H9 (cell line): ENCODE measurements at regions not wholly inside any gene's neighbourhood (a gene's known extent, or its start where the extent isn't known, plus 50 kb on each side); places are given as distances from the start of the nearest gene placed in this dataset.
A peak's percentile ranks its signal among the peaks of the same experiment; 100 is the strongest.

Experiments
- DNase-seq: peaks from one replicate; pipeline ENCODE4 v3.0.0-alpha.2; 2017
- H2AFZ ChIP-seq: one replicate; pipeline ENCODE4 v1.6.1; 2013; ENCODE audit warnings: mild to moderate bottlenecking, low read length, control low read depth, moderate library complexity
- H2AK5ac ChIP-seq: 2 replicates; pipeline ENCODE4 v1.6.1; 2013; ENCODE audit warnings: low read length, control low read depth, mixed read lengths; ENCODE audit not compliant: insufficient read length
- H2BK120ac ChIP-seq: one replicate; pipeline ENCODE4 v1.6.1; 2013; ENCODE audit warnings: low read depth, mild to moderate bottlenecking, low read length, control low read depth, inconsistent platforms; ENCODE audit not compliant: poor library complexity, severe bottlenecking
- H2BK12ac ChIP-seq: 2 replicates; pipeline ENCODE4 v1.6.1; 2013; ENCODE audit warnings: low read length, control low read depth, mixed read lengths, low read depth; ENCODE audit not compliant: insufficient read length
- H2BK15ac ChIP-seq: 2 replicates; pipeline ENCODE4 v1.6.1; 2013; ENCODE audit warnings: low read depth, low read length, control low read depth
- H2BK20ac ChIP-seq: one replicate; pipeline ENCODE4 v1.6.1; 2013; ENCODE audit warnings: low read depth, mild to moderate bottlenecking, low read length, control low read depth, inconsistent platforms; ENCODE audit not compliant: poor library complexity, severe bottlenecking
- H2BK5ac ChIP-seq: 2 replicates; pipeline ENCODE4 v1.6.1; 2013; ENCODE audit warnings: low read length, control low read depth, mixed read lengths; ENCODE audit not compliant: insufficient read length
- H3K14ac ChIP-seq: 2 replicates; pipeline ENCODE4 v1.6.1; 2013; ENCODE audit warnings: low read length, control low read depth; ENCODE audit not compliant: insufficient read depth
- H3K18ac ChIP-seq: 2 replicates; pipeline ENCODE4 v1.6.1; 2013; ENCODE audit warnings: low read depth, mild to moderate bottlenecking, mixed read lengths, low read length, control low read depth; ENCODE audit not compliant: insufficient read length
- H3K23ac ChIP-seq: 2 replicates; pipeline ENCODE4 v1.6.1; 2013; ENCODE audit warnings: low read length, control low read depth, mixed read lengths, low read depth; ENCODE audit not compliant: insufficient read length
- H3K23me2 ChIP-seq: 2 replicates; pipeline ENCODE4 v1.6.1; 2013; ENCODE audit warnings: low read depth, mild to moderate bottlenecking, mixed read lengths, low read length, control low read depth; ENCODE audit not compliant: insufficient read length, poor library complexity, severe bottlenecking
- H3K27ac ChIP-seq: 2 replicates; pipeline ENCODE4 v1.5.1; 2013; ENCODE audit warnings: low read length, control low read depth, mixed read lengths, low read depth; ENCODE audit not compliant: insufficient read length
- H3K27me3 ChIP-seq: 2 replicates; pipeline ENCODE4 v1.6.1; 2013; ENCODE audit warnings: low read length, control low read depth, inconsistent platforms; ENCODE audit not compliant: insufficient read depth
- H3K4ac ChIP-seq: 2 replicates; pipeline ENCODE4 v1.6.1; 2013; ENCODE audit warnings: low read depth, mild to moderate bottlenecking, control low read depth, inconsistent platforms, low read length, moderate library complexity
- H3K4me1 ChIP-seq: 2 replicates; pipeline ENCODE4 v1.6.1; 2013; ENCODE audit warnings: low read length, control low read depth, inconsistent platforms; ENCODE audit not compliant: insufficient read depth
- H3K4me2 ChIP-seq: 2 replicates; pipeline ENCODE4 v1.6.1; 2013; ENCODE audit warnings: low read length, control low read depth, mixed read lengths; ENCODE audit not compliant: insufficient read length, insufficient read depth
- H3K56ac ChIP-seq: 2 replicates; pipeline ENCODE4 v1.6.1; 2013; ENCODE audit warnings: low read depth, mild to moderate bottlenecking, mixed read lengths, low read length, control low read depth; ENCODE audit not compliant: insufficient read length
- H3K79me1 ChIP-seq: 2 replicates; pipeline ENCODE4 v1.6.1; 2013; ENCODE audit warnings: low read depth, mild to moderate bottlenecking, moderate library complexity, low read length, control low read depth, inconsistent platforms; ENCODE audit not compliant: insufficient read depth, poor library complexity, severe bottlenecking
- H3K79me2 ChIP-seq: 2 replicates; pipeline ENCODE4 v1.6.1; 2013; ENCODE audit warnings: low read length, control low read depth, inconsistent platforms; ENCODE audit not compliant: insufficient read depth
- H3K9ac ChIP-seq: 2 replicates; pipeline ENCODE4 v1.6.1; 2013; ENCODE audit warnings: low read length, control low read depth, mixed read lengths; ENCODE audit not compliant: insufficient read length; ENCODE audit errors: extremely low read depth
- H3K9me3 ChIP-seq: one replicate; pipeline ENCODE4 v1.6.1; 2013; ENCODE audit warnings: low read depth, low read length, inconsistent platforms; ENCODE audit not compliant: control insufficient read depth
- H3T11ph ChIP-seq: one replicate; pipeline ENCODE4 v1.6.1; 2013; ENCODE audit warnings: mild to moderate bottlenecking, low read length, control low read depth, inconsistent platforms
- H4K20me1 ChIP-seq: one replicate; pipeline ENCODE4 v1.6.1; 2013; ENCODE audit not compliant: control insufficient read depth, insufficient read length, insufficient read depth
- H4K5ac ChIP-seq: 2 replicates; pipeline ENCODE4 v1.6.1; 2013; ENCODE audit warnings: low read depth, mild to moderate bottlenecking, mixed read lengths, low read length, control low read depth; ENCODE audit not compliant: insufficient read length
- H4K8ac ChIP-seq: replicated peaks from 2 replicates; pipeline ENCODE4 v1.6.1; 2013; ENCODE audit warnings: low read length, control low read depth, mixed read lengths, low read depth; ENCODE audit not compliant: insufficient read length
- H4K91ac ChIP-seq: 2 replicates; pipeline ENCODE4 v1.6.1; 2013; ENCODE audit warnings: low read depth, mild to moderate bottlenecking, moderate library complexity, mixed read lengths, low read length, control low read depth; ENCODE audit not compliant: insufficient read length
- H3K27ac Mint-ChIP-seq, 3 experiments: 2 replicates in 2 of 3; 3 replicates in 1 of 3; pipeline ENCODE4 v1.8.0; 2020 to 2021; ENCODE audit warnings: mixed read lengths in 3 of 3, mild to moderate bottlenecking in 1 of 3, moderate library complexity in 1 of 3
- H3K27me3 Mint-ChIP-seq: 2 replicates; pipeline ENCODE4 v1.8.0; 2021; ENCODE audit warnings: low read depth, mild to moderate bottlenecking, moderate library complexity, mixed read lengths
- H3K36me3 Mint-ChIP-seq, 3 experiments: 2 replicates in 2 of 3; 3 replicates in 1 of 3; pipeline ENCODE4 v1.8.0; 2020 to 2021; ENCODE audit warnings: low read depth in 3 of 3, mixed read lengths in 3 of 3; ENCODE audit not compliant: insufficient read depth in 1 of 3
- H3K4me1 Mint-ChIP-seq, 2 experiments: 2 replicates each; pipeline ENCODE4 v1.8.0; 2020; ENCODE audit warnings: mixed read lengths in 2 of 2
- H3K4me3 Mint-ChIP-seq, 2 experiments: 2 replicates in 1 of 2; 3 replicates in 1 of 2; pipeline ENCODE4 v1.8.0; 2020 to 2021; ENCODE audit warnings: mild to moderate bottlenecking in 2 of 2, mixed read lengths in 2 of 2, moderate library complexity in 1 of 2
- H3K9me3 Mint-ChIP-seq, 2 experiments: 2 replicates in 1 of 2; 3 replicates in 1 of 2; pipeline ENCODE4 v1.8.0; 2020; ENCODE audit warnings: mild to moderate bottlenecking in 2 of 2, mixed read lengths in 2 of 2, moderate library complexity in 1 of 2
- CTCF ChIP-seq: fragments of 200-600 bp; sonication (generic); conservative IDR thresholded peaks from 3 replicates; pipeline ENCODE4 v1.8.0; 2021; ENCODE audit warnings: antibody characterized with exemption, mild to moderate bottlenecking
- WGBS: extraction: QIAGEN DNeasy Blood & Tissue Kit; methylation state at CpG from one replicate; pipeline ENCODE4 v1.1.7; 2013; ENCODE audit warnings: missing lambda C conversion rate, low lambda C conversion rate, mixed read lengths; ENCODE audit not compliant: insufficient read length; ENCODE audit errors: extremely low coverage; 5-methylcytosine and 5-hydroxymethylcytosine counted together

GRCh38 chr5:175035882-175036533 lies 311.6 kb downstream of the MSX2 start:
- H3K27ac Mint-ChIP-seq: no peak overlapping the region; a peak in 1 of 7 replicates
- peaks cover 0 to 4% of the 10 kb centered on the region in 2 experiments; a peak in 3 of 5 replicates for H3K9me3 Mint-ChIP-seq
- Histone ChIP-seq H3K27me3 (no peaks in the 10 kb centered on the region), H3K79me2 (no peaks in the 10 kb centered on the region), H2AFZ (no peak overlapping the region), H2BK12ac (no peak overlapping the region), H4K20me1 (no peaks in the 10 kb centered on the region), H3K4me2 (no peak overlapping the region), H3K27ac (no peak overlapping the region), H3K9me3 (no peaks in the 10 kb centered on the region), H2BK5ac (no peak overlapping the region), H4K5ac (no peak overlapping the region), H2BK20ac (no peak overlapping the region), H3K14ac (no peak overlapping the region), H4K8ac (no peak overlapping the region), H3T11ph (no peak overlapping the region), H3K4ac (no peak overlapping the region), H3K23ac (no peak overlapping the region), H3K9ac (no peak overlapping the region), H4K91ac (no peak overlapping the region), H2BK120ac (no peak overlapping the region), H3K4me1 (no peaks in the 10 kb centered on the region), H2AK5ac (no peak overlapping the region), H2BK15ac (no peak overlapping the region), H3K18ac (no peak overlapping the region), H3K79me1 (no peaks in the 10 kb centered on the region), H3K56ac (no peak overlapping the region), H3K23me2 (no peaks in the 10 kb centered on the region)
- H3K36me3 Mint-ChIP-seq: no peaks in the 10 kb centered on the region; a peak in 1 of 7 replicates
- TF ChIP-seq CTCF: peak; percentile 34; the same call in 2 of the 3 replicates
- WGBS: no CpG with 5 or more reads among the region's 1 CpG
- DNase-seq: no peak
- peaks cover 4% of the 10 kb centered on the region for H3K27me3 Mint-ChIP-seq
- no peaks in the 10 kb centered on the region for H3K4me1 Mint-ChIP-seq
- no peak overlapping the region for H3K4me3 Mint-ChIP-seq
